22Rv1 (cell line): ENCODE measurements at regions not wholly inside any gene's neighbourhood (a gene's known extent, or its start where the extent isn't known, plus 50 kb on each side); places are given as distances from the start of the nearest gene placed in this dataset.

Source experiments
- ZFX ChIP-seq: fragments of 450-650 bp; IDR thresholded peaks from 2 replicates; pipeline ENCODE4 v1.6.1; 2017; ENCODE audit warnings: antibody characterized with exemption, borderline replicate concordance
- TF ChIP-seq, protein P1 (sequence below): fragments of 450-650 bp; IDR thresholded peaks from 2 replicates; pipeline ENCODE4 v1.5.1; 2017; ENCODE audit warnings: mild to moderate bottlenecking

DNA sequence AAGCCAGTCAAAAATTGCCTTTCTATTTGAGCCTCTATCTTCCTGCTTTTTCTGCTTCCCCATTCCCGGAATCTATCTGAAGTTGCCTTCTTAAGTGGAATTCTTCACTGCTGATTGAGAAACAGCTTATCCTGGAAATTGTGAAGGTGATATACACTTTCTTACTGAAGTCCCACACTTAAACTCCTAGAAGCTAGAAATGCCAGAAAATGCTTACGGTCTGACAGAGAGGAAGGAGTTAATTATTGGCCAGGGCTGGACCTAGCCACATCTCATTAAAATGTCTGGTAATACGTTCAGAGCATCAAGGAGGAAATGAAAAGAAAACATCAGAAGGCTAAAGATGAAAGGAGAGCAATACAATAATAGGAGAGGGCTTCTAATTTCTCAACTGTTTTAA, 292.5 kb upstream of the SNX7 start:
- TF ChIP-seq, protein P1, sequence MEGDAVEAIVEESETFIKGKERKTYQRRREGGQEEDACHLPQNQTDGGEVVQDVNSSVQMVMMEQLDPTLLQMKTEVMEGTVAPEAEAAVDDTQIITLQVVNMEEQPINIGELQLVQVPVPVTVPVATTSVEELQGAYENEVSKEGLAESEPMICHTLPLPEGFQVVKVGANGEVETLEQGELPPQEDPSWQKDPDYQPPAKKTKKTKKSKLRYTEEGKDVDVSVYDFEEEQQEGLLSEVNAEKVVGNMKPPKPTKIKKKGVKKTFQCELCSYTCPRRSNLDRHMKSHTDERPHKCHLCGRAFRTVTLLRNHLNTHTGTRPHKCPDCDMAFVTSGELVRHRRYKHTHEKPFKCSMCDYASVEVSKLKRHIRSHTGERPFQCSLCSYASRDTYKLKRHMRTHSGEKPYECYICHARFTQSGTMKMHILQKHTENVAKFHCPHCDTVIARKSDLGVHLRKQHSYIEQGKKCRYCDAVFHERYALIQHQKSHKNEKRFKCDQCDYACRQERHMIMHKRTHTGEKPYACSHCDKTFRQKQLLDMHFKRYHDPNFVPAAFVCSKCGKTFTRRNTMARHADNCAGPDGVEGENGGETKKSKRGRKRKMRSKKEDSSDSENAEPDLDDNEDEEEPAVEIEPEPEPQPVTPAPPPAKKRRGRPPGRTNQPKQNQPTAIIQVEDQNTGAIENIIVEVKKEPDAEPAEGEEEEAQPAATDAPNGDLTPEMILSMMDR, result no peak
- TF ChIP-seq ZFX, result no peak
